ENCODE measurements at regions not wholly inside any gene's neighbourhood (a gene's known extent, or its start where the extent isn't known, plus 50 kb on each side); places are given as distances from the start of the nearest gene placed in this dataset.

DNA sequence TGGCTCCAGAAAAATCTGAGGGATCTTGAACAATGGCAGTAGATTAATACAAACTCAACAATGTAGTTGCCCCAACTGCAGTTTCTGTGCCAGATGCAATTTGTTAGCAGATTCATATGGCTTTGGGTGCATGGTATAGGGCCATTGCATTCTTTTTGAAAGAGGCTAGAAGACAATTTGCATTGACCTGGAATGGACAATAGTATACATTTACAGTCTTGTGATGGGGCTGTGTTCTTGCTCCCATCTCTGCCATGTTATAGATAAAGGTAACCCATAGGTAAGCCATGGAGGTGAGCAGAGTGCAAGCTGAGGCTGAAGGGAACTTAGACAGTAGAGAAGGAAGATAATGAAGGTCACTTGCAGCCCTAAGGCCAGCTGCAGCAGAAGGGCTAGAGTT lies 50.1 kb upstream of the DIO3 start:
- Histone ChIP-seq H3K4me1 (ENCODE audit: control insufficient read depth in 1 of 2, insufficient read depth in 2 of 2, low read depth in 1 of 2, low read length in 1 of 2) (no peaks in the 10 kb centered on the region; a peak in 1 of 4 replicates), H3K9me3 (no peaks in the 10 kb centered on the region), H3K79me2 (ENCODE audit: insufficient read depth) (no peaks in the 10 kb centered on the region), H3K27ac (ENCODE audit: low read depth in 2 of 2, low read length in 1 of 2) (no peak overlapping the region), H3K4me2 (no peak overlapping the region), H4K20me1 (ENCODE audit: insufficient read depth) (no peaks in the 10 kb centered on the region), H3K9ac (no peak overlapping the region), H2AFZ (ENCODE audit: low read depth) (no peak overlapping the region), H3K36me3 (replicated peaks in 1 of 2; ENCODE audit: control insufficient read depth in 1 of 2, insufficient read depth in 2 of 2, low read length in 1 of 2) (no peaks in the 10 kb centered on the region), H3F3A (replicated peaks; ENCODE audit: insufficient read depth) (no peaks in the 10 kb centered on the region), H3K4me3 (ENCODE audit: low read depth in 2 of 2, low read length in 1 of 2) (no peak overlapping the region), H3K9me2 (no peaks in the 10 kb centered on the region), H3K27me3 (ENCODE audit: insufficient read depth) (no peaks in the 10 kb centered on the region)
- CTCF ChIA-PET, result no interaction called here
- DNase-seq, result no peak
- POLR2A ChIA-PET, result no interaction called here
- no peak for TF ChIP-seq TAF1 (IDR thresholded peaks at IDR 0.05; ENCODE audit: borderline replicate concordance, low read depth, low read length)

Small RNA genes lying in the stretch of these regions (small RNA-seq; reads per million reads assigned to genes)
- gene MIR1185-1, result 0 reads per million in 7 experiments
- gene MIR1185-2, result 0 to 3.4 (median 0) reads per million in 7 experiments
- gene MIR1193, result 0 reads per million in 7 experiments
- 0 reads per million in 7 experiments for gene MIR1197
- gene MIR134, result 0 to 3.4 (median 0) reads per million in 7 experiments
- gene MIR154, result 0 to 48.6 (median 1.5) reads per million in 7 experiments
- 0 to 4.2 (median 0) reads per million in 7 experiments for gene MIR299
- 0 reads per million in 7 experiments for gene MIR300
- 0 to 11.3 (median 0) reads per million in 7 experiments for gene MIR323A
- gene MIR323B, result 0 reads per million in 7 experiments
- 0 reads per million in 7 experiments for gene MIR329-1
- gene MIR329-2, result 0 reads per million in 7 experiments
- gene MIR369, result 0 to 3.6 (median 0.53) reads per million in 7 experiments
- 0 to 7.9 (median 0) reads per million in 7 experiments for gene MIR377
- 0 to 0.43 (median 0) reads per million in 7 experiments for gene MIR379
- 0 to 3.4 (median 0) reads per million in 7 experiments for gene MIR380
- gene MIR381, result 0 to 8.3 (median 1.8) reads per million in 7 experiments
- 0 to 7.8 (median 0.39) reads per million in 7 experiments for gene MIR409
- 0.10 to 87.0 (median 3.9) reads per million in 7 experiments for gene MIR411
- gene MIR412, result 0 reads per million in 7 experiments
- 0 to 4.7 (median 0) reads per million in 7 experiments for gene MIR485
- gene MIR487A, result 0 reads per million in 7 experiments
- 0 to 1.2 (median 0) reads per million in 7 experiments for gene MIR487B
- gene MIR494, result 0 to 5.2 (median 1.4) reads per million in 7 experiments
- gene MIR495, result 0 reads per million in 7 experiments
- gene MIR496, result 0 to 2.6 (median 0) reads per million in 7 experiments
- gene MIR539, result 0 reads per million in 7 experiments
- 0 reads per million in 7 experiments for gene MIR541
- gene MIR543, result 0 to 26.0 (median 0.21) reads per million in 7 experiments
- gene MIR544A, result 0 reads per million in 7 experiments
- gene MIR654, result 0 to 13.6 (median 0) reads per million in 7 experiments
- gene MIR655, result 0 reads per million in 7 experiments
- gene MIR656, result 0 reads per million in 7 experiments
- gene MIR668, result 0 reads per million in 7 experiments
- 0 to 1.7 (median 0) reads per million in 7 experiments for gene MIR758
- gene MIR889, result 0 to 35.0 (median 4.8) reads per million in 7 experiments
- 0 reads per million in 7 experiments for gene RF00012
- gene RF00181, result 0 reads per million in 7 experiments
- gene SNORD114-10, result 0 to 5.2 (median 0) reads per million in 7 experiments
- 0 to 43.6 (median 0.40) reads per million in 7 experiments for gene SNORD114-11
- 0 to 24.4 (median 0.39) reads per million in 7 experiments for gene SNORD114-12
- gene SNORD114-13, result 0 to 2.3 (median 0) reads per million in 7 experiments
- gene SNORD114-14, result 0 to 0.43 (median 0) reads per million in 7 experiments
- gene SNORD114-15, result 0 to 49.8 (median 1.8) reads per million in 7 experiments
- gene SNORD114-16, result 0 reads per million in 7 experiments
- 0 to 22.8 (median 1.3) reads per million in 7 experiments for gene SNORD114-17
- gene SNORD114-18, result 0 reads per million in 7 experiments
- 0 reads per million in 7 experiments for gene SNORD114-19
- 0 to 19.2 (median 0.11) reads per million in 7 experiments for gene SNORD114-20
- gene SNORD114-21, result 0 to 33.9 (median 0.64) reads per million in 7 experiments
- gene SNORD114-22, result 0 to 314 (median 17.0) reads per million in 7 experiments
- 0 to 16.6 (median 0.11) reads per million in 7 experiments for gene SNORD114-23
- gene SNORD114-24, result 0 to 57.6 (median 0.43) reads per million in 7 experiments
- gene SNORD114-25, result 0 to 22.6 (median 1.2) reads per million in 7 experiments
- gene SNORD114-26, result 0 reads per million in 7 experiments
- gene SNORD114-27, result 0 reads per million in 7 experiments
- gene SNORD114-28, result 0 to 4.5 (median 0) reads per million in 7 experiments
- 0 reads per million in 7 experiments for gene SNORD114-29
- 0 reads per million in 7 experiments for gene SNORD114-30
- 0 reads per million in 7 experiments for gene SNORD114-31
- 0 reads per million in 7 experiments for gene SNORD114-5
- gene SNORD114-6, result 0 reads per million in 7 experiments
- gene SNORD114-7, result 0 reads per million in 7 experiments
- 0 to 77.8 (median 6.2) reads per million in 7 experiments for gene SNORD114-9

All from SK-N-SH (cell line).